ENCODE measurements at regions not wholly inside any gene's neighbourhood (a gene's known extent, or its start where the extent isn't known, plus 50 kb on each side); places are given as distances from the start of the nearest gene placed in this dataset.

- no peak for TF ChIP-seq CTCF (conservative IDR thresholded peaks at IDR 0.05 in 1 of 2, IDR thresholded peaks at IDR 0.05 in 1 of 2; ENCODE audit: extremely low read depth in 1 of 2, insufficient read depth in 1 of 2, low read depth in 1 of 2, low read length in 2 of 2)
- no peak for TF ChIP-seq EZH2 (IDR thresholded peaks at IDR 0.05; ENCODE audit: borderline replicate concordance, low read length)
These were observed 81.0 kb upstream of the LRFN2 start for GRCh38 chr6:40668203-40668602.

Measured in mammary epithelial cell (primary cell).